HG03378 (cell line): ENCODE measurements at regions not wholly inside any gene's neighbourhood (a gene's known extent, or its start where the extent isn't known, plus 50 kb on each side); places are given as distances from the start of the nearest gene placed in this dataset.
"Not testable (repeated sequence)": the region's sequence is repeated elsewhere in the genome, so short reads cannot be mapped to it uniquely, and the experiment has no call there.

Source experiments
- ATAC-seq: cut with Tn5 transposase; IDR thresholded peaks from one replicate; pipeline ENCODE4 v1.9.1; 2021; ENCODE audit warnings: mild to moderate bottlenecking, moderate library complexity; ENCODE audit not compliant: unreplicated experiment

- ATAC-seq, result no peak
Measured at GRCh38 chr3:168977716-168978374, 685.7 kb downstream of the MECOM start.

DNA sequence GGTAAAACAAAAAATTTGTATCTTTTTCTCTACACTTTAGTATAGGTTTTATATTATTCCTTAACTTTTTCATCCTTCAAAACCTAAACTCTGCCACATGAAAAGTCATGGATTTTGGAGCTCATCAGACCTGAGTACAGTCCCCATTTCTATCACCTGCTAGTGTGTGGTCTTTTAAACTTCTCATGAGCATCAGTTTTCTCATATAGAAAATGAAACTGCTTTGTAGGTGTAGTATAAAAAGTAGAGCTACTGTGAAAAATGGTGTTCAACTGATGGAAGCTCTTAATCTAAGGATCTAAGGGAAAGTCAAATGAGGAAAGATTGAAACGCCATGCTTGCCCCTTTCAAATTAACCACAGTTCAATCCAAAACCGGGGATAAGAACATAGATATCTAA is 686.5 kb downstream of the MECOM start:
- ATAC-seq, result no peak

- no peak for ATAC-seq
Measured at GRCh38 chr3:168975576-168975975, 687.9 kb downstream of the MECOM start.

- ATAC-seq, result no peak
Measured at GRCh38 chr3:168974617-168975403, 688.7 kb downstream of the MECOM start.

DNA sequence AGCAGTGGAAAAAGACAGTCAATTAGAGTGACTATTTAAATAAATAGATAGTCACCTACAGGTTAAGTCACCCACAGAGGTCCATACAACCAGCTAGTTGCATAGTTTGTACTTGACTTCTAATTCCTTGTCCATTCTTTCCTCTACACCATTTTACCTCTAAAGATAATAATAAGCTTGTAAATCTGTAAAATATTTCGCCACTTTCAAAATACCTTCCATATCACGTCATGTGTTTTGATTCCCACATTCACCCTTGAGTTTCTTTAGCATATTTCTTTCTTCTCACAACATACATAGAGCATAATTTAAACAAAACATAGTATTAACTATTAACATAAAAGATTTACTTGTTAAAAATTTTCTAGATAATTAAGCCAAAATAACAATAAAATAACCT is 689.6 kb downstream of the MECOM start:
- ATAC-seq, result no peak

DNA sequence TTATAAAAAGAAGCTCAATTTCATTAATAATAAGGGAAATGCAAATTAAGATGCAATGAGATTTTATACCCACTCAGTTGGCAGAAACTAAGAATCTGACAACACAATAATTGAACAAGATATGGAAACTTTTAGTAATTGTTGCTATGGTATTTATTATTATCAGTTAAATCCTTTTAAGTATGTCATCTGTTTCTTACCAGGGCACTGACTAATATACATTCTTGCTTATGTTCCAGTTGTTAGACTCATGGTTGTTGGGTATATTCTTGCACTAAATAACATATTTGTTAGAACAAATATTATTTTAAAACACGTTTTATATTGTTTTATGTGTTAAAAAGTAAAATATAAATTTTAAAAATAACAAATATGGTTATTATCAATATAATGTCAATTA is 690.3 kb downstream of the MECOM start:
- ATAC-seq, result no peak

DNA sequence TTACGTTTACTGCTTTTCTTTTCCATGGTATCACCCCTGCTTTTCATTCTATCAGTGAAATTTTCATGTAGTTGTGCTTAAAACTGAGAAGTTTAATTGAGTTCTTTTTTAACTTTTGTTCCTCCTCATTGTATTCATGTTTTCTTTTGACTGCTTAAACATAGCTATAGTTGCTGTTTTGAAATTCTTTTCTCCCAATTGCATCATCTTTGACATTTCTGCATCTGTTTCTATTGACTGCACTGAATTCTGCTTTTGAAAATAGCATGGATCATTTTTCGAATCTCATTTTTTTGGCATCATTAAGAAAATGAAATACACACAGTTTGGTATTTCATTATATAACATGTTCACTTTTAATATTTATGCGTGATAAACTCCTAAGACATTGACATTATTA is 694.9 kb downstream of the MECOM start:
- ATAC-seq, result no peak

- ATAC-seq, result no peak
Measured at GRCh38 chr3:168964736-168965135, 698.8 kb downstream of the MECOM start.

GRCh38 chr3:168961271-168961670 is 702.2 kb downstream of the MECOM start:
- no peak for ATAC-seq

- no peak for ATAC-seq
Measured at GRCh38 chr3:168959731-168960130, 703.8 kb downstream of the MECOM start.

DNA sequence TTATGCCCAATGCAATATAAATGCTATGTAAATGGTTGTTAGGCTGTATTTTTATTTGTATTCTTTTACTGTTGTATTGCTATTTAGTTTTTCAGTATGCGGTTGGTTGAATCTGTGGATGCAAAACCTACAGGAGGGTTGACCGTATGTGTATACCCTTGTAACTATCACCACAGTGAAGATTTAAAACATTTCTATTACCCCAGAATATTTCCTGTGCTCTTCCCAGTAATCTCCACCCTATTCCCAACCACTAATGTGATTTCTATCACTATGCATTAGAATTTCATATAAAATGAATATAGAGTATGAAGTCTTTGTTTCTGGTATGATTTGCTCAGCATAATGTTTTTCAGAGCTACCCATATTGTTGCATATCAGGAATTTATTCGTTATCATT is 705.0 kb downstream of the MECOM start:
- no peak for ATAC-seq

GRCh38 chr3:168956076-168956475 is 707.4 kb downstream of the MECOM start:
- no peak for ATAC-seq

- no peak for ATAC-seq
Measured at GRCh38 chr3:168952551-168952950, 711.0 kb downstream of the MECOM start.

GRCh38 chr3:168951884-168952283 is 711.6 kb downstream of the MECOM start:
- no peak for ATAC-seq

GRCh38 chr3:168951368-168951767 is 712.1 kb downstream of the MECOM start:
- no peak for ATAC-seq

DNA sequence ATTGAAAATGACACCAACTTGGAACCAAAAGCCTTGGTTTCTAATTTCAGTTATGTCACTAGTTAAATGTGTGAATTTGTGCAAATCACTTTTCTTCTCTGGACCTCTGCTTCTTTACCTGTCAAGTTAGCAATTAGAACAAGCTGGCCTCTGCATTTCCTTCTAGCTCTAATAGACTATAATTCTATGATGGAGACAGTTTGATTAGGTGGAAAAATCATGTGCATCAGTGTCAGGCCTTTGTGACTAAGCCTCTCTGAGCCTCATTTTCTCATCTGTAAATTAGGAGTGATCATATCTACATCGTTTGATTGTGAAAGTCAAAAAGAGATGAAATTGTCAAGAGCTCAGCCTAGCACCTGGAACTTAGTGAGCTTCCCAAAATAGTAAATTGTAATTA is 712.9 kb downstream of the MECOM start:
- ATAC-seq, result no peak

GRCh38 chr3:168939651-168940238 is 723.8 kb downstream of the MECOM start:
- no peak for ATAC-seq

DNA sequence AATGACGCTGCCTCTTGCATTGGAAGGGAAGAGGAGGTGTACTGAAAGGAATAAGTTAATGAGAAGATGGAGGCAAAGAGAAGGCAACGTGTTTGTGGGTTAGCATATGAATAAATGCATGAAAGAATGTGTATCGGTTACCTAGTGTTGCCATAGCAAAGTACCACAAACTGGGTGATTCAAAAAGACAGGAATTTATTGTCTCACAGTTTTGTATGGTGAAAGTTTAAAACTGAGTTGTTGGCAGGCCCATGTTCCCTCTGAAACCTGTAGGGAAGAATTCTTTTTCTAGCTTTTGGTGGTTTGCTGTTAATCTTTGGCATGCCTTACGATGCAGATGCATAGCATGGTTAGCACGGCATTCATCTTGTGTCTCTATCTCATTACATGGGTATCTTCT is 729.9 kb downstream of the MECOM start:
- no peak for ATAC-seq

DNA sequence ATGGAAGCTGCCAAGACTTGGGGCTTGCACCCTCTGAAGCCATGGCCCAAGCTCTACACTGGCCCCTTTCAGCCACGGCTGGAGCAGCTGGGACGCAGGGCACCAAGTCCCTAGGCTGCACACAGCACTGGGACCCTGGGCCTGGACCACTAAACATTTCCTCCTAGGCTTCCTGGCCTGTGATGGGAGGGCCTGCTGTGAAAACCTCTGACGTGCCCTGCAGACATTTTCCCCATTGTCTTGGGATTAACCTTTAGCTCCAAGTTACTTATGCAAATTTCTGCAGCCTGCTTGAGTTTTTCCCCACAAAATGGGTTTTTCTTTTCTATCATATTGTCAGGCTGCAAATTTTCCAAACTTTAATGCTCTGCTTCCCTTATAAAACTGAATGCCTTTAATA is 733.5 kb downstream of the MECOM start:
- ATAC-seq, result not testable (repeated sequence)

GRCh38 chr3:168926426-168926825 is 737.1 kb downstream of the MECOM start:
- no peak for ATAC-seq

- ATAC-seq, result no peak
Measured at GRCh38 chr3:168925568-168925967, 737.9 kb downstream of the MECOM start.

DNA sequence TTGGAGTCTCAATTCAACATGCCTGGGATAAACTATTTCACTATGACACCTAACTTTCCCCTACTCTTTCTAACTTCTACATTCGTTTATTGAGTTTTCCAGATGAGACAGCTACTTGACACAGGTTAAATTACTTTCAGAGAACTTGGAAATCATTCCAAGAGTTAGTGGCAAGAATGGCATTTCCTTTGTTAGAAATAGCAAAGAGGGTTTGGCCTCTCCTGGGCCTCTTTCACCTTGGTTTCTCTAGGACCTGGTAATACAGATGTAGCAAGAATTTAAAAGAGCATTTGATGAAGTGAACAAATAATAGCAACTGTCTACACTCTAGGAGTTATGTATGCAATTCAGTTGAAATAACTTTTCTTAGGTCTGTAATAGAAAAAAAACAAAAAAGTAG is 748.9 kb downstream of the MECOM start:
- ATAC-seq, result no peak
